ENCODE measurements at regions not wholly inside any gene's neighbourhood (a gene's known extent, or its start where the extent isn't known, plus 50 kb on each side); places are given as distances from the start of the nearest gene placed in this dataset.

DNA sequence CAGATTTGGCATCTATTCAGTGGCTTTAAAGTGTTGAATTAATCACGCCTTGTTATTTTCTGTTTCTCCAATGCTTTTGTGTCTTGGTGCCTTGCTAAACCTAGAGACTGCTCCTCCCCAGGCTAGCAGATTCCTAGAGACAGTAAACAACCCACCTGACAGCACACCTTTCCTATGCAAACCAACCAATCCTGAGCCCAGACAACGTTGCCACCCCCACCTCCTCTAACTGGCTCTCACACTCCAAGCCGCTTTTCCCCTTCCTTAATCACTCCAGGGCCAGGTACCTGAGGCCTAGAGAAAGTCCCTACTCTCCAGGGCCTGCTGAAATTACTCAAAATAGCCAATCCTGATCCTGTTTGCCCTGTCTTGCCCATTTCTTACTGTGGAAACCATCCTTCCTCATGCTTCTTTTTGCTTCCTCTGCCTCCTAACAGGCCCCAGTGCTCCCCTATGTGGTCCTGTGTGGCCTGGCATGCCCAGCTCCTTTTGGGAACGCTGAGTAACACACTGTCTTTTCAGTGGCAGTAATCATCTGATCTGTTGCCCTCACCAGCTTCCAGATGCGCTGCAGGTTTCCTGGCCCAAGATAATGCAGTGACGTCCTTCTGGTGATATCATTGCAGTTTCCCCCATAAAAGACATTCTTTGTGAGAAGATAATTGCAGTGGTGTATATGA lies 53.4 kb downstream of the GAS1 start:
- no peak for DNase-seq (ENCODE audit: low spot score)

DNA sequence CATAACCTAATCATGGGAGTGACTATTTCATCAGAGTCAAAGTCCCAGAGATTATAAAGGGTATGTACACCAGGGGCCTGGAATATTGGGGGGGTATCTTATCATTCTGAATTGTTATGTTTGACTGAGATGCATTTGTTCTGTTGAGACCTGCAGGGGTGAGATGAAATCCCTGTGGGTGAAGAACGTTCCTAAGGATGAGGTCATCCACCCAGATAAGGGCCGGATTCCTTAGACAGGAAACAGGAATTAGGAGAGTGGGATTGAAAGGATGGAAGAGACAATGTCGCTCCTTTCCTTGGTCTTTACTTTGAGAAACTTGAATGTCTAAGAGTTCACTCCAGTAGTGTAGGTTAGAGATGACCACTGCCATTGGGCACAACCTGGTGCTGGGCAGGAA lies 54.7 kb downstream of the GAS1 start:
- DNase-seq (ENCODE audit: low spot score): no peak

DNA sequence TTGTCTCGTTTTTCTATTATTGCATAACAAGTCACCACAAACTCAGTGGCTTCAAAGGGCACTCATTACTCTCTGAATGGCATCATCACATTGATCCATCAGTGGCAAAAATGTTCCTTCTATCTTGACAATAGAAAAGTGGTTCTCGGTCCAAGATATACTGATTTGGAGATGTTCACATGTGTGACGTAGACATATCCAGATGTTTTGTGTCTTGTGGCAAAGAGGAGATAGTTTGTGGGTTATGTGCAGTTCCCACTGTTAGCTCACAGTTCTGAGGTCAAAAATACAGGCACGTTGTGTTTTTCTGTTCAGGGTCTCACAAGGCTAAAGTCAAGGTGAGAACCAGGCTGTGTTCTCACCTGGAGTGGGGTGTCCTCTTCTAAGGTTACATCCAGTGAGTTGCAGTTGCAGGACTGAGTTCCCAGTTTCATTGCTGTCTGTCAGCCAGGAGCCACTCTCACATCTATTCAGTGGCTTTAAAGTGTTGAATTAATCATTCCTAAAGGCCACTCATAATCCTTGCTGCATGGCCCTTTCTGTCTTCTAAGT lies 55.3 kb downstream of the GAS1 start:
- no peak for DNase-seq (ENCODE audit: low spot score)

GRCh38 chr9:86891091-86891490 lies 56.2 kb downstream of the GAS1 start:
- no peak for DNase-seq (ENCODE audit: low spot score)

DNA sequence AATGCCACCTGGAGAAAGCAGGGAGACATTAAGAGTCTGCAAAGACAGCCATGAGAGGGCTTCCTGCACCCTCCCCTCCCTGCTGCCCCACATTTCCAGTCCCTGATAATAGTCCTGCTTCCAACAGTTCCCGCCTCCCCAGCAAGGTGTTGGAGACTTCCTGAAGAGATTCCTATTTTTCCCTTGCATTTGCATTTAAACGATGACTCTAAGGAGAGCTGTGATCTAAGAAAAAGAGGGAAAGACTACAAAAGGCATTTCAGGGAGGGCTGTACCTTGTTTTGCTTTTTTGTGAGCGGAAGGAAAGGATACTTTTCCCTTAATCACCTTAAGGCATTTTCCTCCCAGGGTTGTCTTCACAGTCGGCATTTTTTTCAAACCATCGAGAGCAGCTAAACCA lies 62.1 kb downstream of the GAS1 start:
- no peak for DNase-seq (ENCODE audit: low spot score)

DNA sequence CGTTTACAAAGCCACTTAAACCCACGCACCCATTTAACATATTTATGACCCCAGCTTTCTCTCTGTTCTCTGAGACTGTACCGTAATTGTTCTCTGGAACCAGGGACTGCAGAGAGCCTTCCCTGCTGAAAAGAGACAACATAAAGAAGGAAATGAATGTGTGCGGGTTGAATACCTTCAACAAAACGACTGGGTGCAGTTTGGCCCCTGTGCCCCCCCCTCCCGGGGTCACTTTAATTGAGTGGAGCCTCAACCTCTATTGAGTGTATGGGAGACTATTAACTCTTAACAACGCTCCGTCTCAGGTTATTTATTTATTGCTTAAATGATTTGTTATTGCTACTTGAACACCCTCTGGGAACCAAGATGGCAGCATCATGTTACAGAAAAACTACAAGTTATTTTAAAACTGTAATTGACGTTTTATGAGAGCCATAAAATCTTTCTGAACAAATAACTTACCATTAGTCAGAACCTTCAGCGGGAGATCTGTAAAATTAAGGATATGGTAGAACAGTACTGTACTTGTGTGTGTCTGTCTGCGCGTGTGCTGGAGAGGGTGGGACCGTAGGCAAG lies 70.6 kb downstream of the GAS1 start:
- no peak for DNase-seq (ENCODE audit: low spot score)

- no peak for DNase-seq (ENCODE audit: low spot score)
Measured at GRCh38 chr9:86868616-86869015, 78.7 kb downstream of the GAS1 start.

DNA sequence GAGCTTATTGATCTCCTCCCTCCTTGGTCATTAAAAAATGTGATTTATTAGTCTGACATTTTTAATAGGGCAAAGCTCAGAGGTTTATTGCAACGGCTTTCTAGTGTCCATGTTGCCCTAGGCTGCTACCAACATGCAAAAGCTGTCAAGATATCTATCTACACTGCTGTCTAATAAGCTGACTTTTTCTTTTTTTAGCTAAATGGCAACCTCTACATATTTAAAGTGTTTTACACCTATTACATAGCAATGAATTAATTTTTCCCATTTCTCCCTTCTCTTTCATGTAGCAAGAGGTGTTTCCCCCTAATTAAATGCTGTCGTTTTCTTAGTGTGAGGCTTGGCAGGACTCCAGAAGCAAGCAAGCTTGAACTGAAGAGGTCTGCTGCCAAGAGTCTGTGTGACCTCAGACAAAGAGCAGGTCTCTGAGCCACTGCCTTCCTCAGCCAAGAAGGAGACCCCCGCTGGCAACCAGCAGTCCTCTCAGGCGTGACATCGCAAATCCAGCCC lies 79.4 kb downstream of the GAS1 start:
- peak; percentile 49 for DNase-seq (ENCODE audit: low spot score)

- DNase-seq (ENCODE audit: low spot score): no peak
Measured at GRCh38 chr9:86865952-86866351, 81.4 kb downstream of the GAS1 start.

DNA sequence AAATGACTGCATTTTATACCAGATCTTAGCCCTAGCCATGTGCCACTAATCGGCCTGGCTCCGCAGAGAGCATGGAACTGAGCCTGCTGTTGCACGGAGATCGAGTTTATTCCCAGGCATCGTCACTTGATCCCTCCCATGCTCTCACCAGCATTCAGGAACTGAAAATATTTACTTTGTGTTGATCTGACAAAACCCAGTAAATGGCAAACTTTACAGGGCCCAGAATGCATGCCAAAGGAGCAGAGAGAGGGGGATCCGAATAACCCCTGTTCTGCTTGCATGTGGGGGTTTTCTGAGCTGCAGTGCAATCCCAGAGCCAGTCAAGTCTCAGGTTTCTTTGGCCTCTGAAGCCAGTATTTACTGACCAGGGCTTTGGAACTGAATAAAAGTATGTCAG lies 87.3 kb downstream of the GAS1 start:
- DNase-seq (ENCODE audit: low spot score): no peak

DNA sequence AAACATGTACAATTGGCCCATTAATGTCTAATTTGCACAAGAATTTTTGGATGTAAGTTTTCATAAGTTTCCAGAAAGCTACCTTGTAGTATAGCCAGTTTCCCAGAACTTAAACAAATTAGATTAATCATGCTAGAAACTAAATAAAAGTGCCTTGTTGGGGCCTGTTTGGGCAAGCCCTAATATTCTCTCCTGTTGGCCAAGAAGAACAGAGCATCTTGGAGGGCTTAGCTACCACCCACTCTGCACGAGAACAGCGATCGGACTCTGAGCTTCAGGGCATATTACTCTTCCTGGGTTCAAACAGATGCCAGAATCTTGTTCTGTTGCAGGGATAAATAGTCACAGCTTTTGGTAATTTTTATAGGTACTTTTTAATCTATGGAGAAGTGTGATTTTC lies 88.2 kb downstream of the GAS1 start:
- DNase-seq (ENCODE audit: low spot score): no peak

DNA sequence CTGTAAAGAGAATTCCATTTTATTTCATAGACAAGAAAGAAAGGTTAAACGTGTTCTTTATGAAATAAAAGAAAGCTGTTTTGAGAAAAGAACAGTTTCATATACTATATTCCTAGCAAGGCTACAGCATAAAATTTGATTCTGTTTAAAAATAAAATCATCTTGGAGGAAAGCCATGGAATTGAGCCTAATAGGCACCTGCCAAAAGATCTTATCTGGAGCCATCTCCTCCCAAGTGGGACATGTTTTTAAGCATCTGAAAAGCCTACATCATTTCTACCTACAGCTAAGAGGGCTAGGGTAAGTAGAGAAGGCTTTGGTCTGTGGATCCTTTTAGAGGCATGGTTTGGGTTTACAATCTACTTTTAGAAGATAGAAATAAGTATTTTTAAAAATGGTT lies 89.3 kb downstream of the GAS1 start:
- DNase-seq (ENCODE audit: low spot score): no peak

DNA sequence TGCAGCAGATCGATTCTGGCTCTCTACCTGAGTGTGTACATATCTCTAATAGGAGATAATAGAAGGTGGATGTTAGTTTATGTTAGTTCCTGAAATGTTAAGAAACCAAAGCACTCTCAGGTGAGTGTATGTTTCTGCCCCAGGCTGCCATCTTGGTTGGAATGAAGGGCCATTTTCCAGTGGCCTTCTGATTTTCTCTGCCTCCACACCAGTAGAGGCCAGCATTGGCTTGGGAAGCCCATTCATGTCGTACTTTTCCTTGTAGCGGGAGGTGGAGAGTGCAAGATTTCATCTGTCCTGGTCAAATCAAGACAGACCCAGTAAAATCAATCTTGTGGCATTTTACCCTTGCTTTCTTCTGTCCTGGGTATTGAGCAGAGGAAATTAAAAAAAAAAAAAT lies 91.0 kb downstream of the GAS1 start:
- DNase-seq (ENCODE audit: low spot score): no peak

DNA sequence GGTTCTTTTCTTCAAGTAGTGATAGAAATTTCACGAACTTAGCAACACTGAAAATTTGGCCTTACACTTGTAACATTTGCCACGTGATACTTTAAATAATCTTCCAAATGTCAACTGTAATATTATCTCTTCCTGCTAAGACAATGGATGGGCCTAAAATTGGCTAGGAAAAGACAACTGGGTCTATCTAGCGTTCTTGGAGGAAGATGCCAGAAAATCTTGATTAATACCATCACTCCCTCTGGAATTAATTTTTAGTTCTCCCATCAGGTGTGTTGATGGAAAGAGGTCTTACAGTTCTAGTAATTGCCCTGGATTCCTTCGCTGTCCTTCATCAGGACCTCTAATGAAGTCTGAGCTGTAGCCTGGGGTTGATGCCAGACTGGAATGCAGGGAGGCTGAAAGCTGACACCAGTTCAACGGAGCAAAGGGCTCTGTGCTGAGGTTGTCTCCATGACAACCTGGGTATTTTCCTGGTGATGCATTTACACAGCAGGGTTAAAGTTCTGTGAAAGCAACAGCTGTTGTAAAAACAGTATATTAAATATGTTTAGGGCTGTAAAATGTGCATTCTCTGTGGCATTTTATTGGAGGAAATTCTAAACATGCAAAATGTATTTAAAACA lies 92.3 kb downstream of the GAS1 start:
- peak; percentile 84 for DNase-seq (ENCODE audit: low spot score)

DNA sequence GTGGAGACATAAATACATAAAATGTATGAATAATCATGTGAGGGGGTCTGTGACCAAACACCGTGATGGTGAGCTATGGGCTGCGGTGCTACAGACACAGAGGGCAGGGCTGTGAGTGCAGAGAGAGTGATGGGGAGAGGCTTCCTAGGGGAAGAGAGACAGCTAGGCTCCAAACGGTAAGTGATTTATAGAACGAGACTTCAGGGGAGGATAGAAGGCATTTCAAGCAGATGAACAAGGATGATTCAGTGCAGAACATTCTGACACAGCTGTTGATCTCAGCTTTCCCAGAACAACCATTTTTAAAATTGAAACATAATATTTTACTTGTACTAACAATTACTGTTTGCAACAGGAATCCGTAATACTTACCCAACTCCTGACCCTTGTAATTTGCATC lies 100.7 kb downstream of the GAS1 start:
- no peak for DNase-seq (ENCODE audit: low spot score)

DNA sequence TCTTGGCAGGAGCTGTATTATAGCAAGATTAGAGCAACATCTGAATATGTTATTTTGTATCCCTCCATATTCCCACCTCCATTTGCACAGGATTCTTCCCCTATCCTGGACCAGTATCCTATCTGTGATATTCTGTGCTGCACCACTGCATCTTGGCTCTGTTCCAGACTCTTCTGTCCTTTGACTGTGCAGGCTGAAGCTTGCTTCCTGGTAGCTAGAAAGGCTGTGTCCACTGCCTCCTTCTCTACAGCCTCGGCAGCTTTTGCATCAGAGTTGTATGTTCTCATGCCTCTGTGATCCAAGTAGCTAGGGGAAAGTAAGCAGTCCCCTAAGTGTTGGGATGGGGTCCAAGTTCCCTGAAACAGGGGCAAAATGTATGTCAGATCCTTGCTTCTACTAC lies 104.1 kb downstream of the GAS1 start:
- no peak for DNase-seq (ENCODE audit: low spot score)

GRCh38 chr9:86842573-86842972 lies 104.7 kb downstream of the GAS1 start:
- no peak for DNase-seq (ENCODE audit: low spot score)

- no peak for DNase-seq (ENCODE audit: low spot score)
Measured at GRCh38 chr9:86839522-86839921, 107.8 kb downstream of the GAS1 start.

DNA sequence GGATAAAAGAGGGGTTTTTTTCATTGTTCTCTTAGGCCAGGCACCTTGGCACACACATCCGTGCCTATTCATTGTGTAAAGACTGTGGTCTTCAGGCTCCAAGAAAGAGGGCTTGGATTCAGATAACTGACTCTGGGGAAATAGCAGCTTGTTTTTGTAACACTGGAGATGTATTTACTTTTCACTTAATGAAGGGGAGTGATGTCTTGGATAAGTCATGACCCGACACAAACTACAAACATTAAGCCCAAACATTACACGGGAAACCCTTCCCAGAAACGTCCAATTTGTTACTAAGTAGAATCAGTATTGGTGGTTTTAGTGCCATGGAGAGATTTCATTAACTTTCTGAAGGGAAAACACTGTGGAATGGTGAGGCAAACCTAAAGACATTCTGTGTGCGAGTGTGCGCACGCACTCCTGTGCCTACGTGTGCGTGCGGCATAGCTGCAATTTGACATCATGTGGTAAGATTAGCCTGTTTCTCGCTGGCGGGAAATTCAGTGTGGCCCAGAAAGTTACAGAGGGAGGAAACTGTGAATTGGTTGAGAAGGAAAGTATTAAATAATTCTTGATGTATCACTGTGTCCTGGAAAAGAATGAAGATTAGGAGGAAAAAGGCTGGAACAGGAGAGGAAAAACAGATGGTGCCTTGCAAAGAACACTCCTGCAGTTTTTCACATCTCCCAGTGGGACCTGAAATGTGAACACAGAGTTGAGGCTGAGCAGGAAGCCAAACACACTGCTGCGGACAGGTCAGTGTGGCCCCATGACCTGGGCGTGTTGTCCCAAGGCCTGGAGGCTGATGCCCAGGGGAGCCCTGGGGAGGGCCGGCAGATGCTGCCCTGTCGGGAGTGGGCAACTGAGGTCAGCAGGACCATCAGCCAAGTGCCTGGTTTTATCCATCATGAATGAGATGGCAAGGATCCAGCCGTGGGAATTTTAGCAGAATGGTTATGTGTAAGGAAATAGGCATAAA lies 108.5 kb downstream of the GAS1 start:
- DNase-seq (ENCODE audit: low spot score): no peak

GRCh38 chr9:86837345-86837744 lies 110.0 kb downstream of the GAS1 start:
- DNase-seq (ENCODE audit: low spot score): no peak

DNA sequence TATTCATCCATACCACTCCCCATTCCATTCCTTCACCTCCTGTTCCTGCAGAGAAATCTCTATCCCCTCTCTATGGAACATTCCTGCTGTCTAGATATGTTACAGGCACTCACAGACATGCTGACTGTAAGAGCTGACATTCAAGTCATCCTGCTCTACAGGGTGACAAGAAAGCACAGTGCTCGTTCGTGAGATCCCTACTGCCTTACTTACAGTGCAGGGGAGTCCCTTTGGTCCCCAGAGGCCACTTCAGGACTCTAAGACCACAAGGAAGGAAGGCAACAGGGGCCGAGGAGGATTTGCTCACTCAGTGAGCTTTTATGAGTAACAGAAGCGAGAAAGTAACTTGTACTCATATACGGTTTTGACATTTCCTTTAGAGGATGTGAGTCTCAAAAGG lies 110.5 kb downstream of the GAS1 start:
- DNase-seq (ENCODE audit: low spot score): no peak

- DNase-seq (ENCODE audit: low spot score): no peak
Measured at GRCh38 chr9:86836266-86836665, 111.0 kb downstream of the GAS1 start.

All from ecto neural progenitor cell (in vitro differentiated cells).